HEK293T (cell line): ENCODE measurements at regions not wholly inside any gene's neighbourhood (a gene's known extent, or its start where the extent isn't known, plus 50 kb on each side); places are given as distances from the start of the nearest gene placed in this dataset.

ENCODE experiments used
- BHLHE40 ChIP-seq: fragments of 450-650 bp; IDR thresholded peaks from 2 replicates; pipeline ENCODE4 v1.6.1; 2016; ENCODE audit warnings: mild to moderate bottlenecking, moderate library complexity, borderline replicate concordance
- CTBP1 ChIP-seq: fragments of 450-650 bp; IDR thresholded peaks from 2 replicates; pipeline ENCODE4 v1.6.1; 2016; ENCODE audit warnings: borderline replicate concordance
- ELF4 ChIP-seq: fragments of 450-650 bp; IDR thresholded peaks from 2 replicates; pipeline ENCODE4 v1.6.1; 2017; ENCODE audit warnings: antibody characterized with exemption
- FOXA1 ChIP-seq: fragments of 450-650 bp; IDR thresholded peaks from 2 replicates; pipeline ENCODE4 v1.6.1; 2016; ENCODE audit warnings: mild to moderate bottlenecking
- FOXK2 ChIP-seq: fragments of 450-650 bp; IDR thresholded peaks from 2 replicates; pipeline ENCODE4 v1.6.1; 2016; ENCODE audit warnings: mild to moderate bottlenecking
- FOXM1 ChIP-seq: fragments of 450-650 bp; IDR thresholded peaks from 2 replicates; pipeline ENCODE4 v1.6.1; 2017; ENCODE audit warnings: mild to moderate bottlenecking, borderline replicate concordance
- HDGF ChIP-seq: fragments of 450-650 bp; IDR thresholded peaks from 2 replicates; pipeline ENCODE4 v1.6.1; 2017; ENCODE audit warnings: antibody characterized with exemption, borderline replicate concordance
- L3MBTL2 ChIP-seq: fragments of 450-650 bp; conservative IDR thresholded peaks from 2 replicates; pipeline ENCODE4 v1.6.1; 2016; ENCODE audit warnings: mild to moderate bottlenecking
- SP1 ChIP-seq: fragments of 450-650 bp; IDR thresholded peaks from 2 replicates; pipeline ENCODE4 v1.6.1; 2017
- SUZ12 ChIP-seq: fragments of 450-650 bp; IDR thresholded peaks from 2 replicates; pipeline ENCODE4 v1.6.1; 2016; ENCODE audit warnings: mild to moderate bottlenecking
- TARDBP ChIP-seq: fragments of 450-650 bp; IDR thresholded peaks from 2 replicates; pipeline ENCODE4 v1.6.1; 2016
- ZNF384 ChIP-seq: fragments of 450-650 bp; IDR thresholded peaks from 2 replicates; pipeline ENCODE4 v1.6.1; 2016

DNA sequence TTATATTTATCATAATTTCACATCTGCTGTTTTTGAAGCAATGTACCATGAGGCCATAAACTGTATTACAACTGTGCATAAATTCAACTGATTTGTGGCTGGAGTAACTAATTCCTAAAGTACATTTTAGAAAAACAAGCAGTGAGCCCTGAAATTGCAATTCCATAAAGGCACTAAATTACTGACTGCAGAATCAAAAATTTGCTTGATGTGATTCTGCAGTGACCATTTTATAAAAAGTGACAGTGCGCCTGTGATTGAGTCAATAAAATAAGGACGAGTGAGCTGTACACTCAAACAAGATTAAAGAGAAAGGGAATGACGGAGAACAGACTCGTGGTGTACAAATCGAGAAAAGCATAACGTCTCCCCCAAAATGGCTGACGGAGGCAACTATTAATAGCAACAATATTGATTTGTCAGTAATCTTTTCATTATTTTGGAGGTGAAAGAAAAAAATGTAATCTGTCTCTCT is 121.4 kb upstream of the MEIS2 start:
- TF ChIP-seq FOXK2 (no peak), SUZ12 (no peak), SP1 (no peak), FOXA1 (no peak), TARDBP (no peak), CTBP1 (no peak), HDGF (no peak), BHLHE40 (no peak), ELF4 (no peak), FOXM1 (no peak), ZNF384 (no peak), L3MBTL2 (no peak)
